ENCODE measurements at regions not wholly inside any gene's neighbourhood (a gene's known extent, or its start where the extent isn't known, plus 50 kb on each side); places are given as distances from the start of the nearest gene placed in this dataset.

GRCh38 chr4:71253545-71253944, 85.3 kb upstream of the SLC4A4 start:
- Mint-ChIP-seq H3K36me3 (ENCODE audit: unreplicated experiment) (no peaks in the 10 kb centered on the region), H3K9me3 (ENCODE audit: unreplicated experiment) (no peaks in the 10 kb centered on the region), H3K27me3 (ENCODE audit: unreplicated experiment) (no peaks in the 10 kb centered on the region), H3K4me1 (ENCODE audit: low read depth, unreplicated experiment) (no peaks in the 10 kb centered on the region), H3K27ac (ENCODE audit: unreplicated experiment) (no peak overlapping the region), H3K4me3 (ENCODE audit: unreplicated experiment) (no peak overlapping the region)
- no peak for DNase-seq
- TF ChIP-seq CTCF (IDR thresholded peaks at IDR 0.05; ENCODE audit: partially characterized antibody, unreplicated experiment), result no peak

GRCh38 chr4:71254451-71255012, 84.3 kb upstream of the SLC4A4 start:
- TF ChIP-seq CTCF (IDR thresholded peaks at IDR 0.05; ENCODE audit: partially characterized antibody, unreplicated experiment), result no peak
- peaks cover 5% of the 10 kb centered on the region for H3K4me1 Mint-ChIP-seq (ENCODE audit: low read depth, unreplicated experiment)
- H3K4me3 Mint-ChIP-seq (ENCODE audit: unreplicated experiment), result no peak overlapping the region
- no peaks in the 10 kb centered on the region for H3K9me3 Mint-ChIP-seq (ENCODE audit: unreplicated experiment)
- DNase-seq, result no peak
- H3K27me3 Mint-ChIP-seq (ENCODE audit: unreplicated experiment), result no peaks in the 10 kb centered on the region
- no peak overlapping the region for H3K27ac Mint-ChIP-seq (ENCODE audit: unreplicated experiment)
- no peaks in the 10 kb centered on the region for H3K36me3 Mint-ChIP-seq (ENCODE audit: unreplicated experiment)

DNA sequence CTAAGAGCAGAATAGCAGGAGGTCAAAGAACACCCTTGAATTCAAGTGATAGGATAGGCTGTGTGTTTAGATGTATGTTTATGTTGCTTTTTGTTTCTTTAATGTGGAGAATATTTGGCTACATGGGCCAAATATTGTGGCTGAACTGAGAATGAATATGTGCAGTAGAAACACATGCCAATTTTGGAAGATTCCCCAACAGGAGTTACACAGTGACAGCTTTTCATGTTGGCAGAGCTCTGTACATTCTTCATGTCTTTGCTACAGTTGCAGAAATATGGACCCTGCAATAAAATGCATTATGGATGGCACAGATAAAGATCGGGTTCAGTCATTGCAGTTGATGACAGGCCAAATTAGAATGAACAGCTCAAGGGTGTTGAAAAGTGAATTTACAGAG, 82.8 kb upstream of the SLC4A4 start:
- TF ChIP-seq CTCF (IDR thresholded peaks at IDR 0.05; ENCODE audit: partially characterized antibody, unreplicated experiment), result no peak
- Mint-ChIP-seq H3K4me3 (ENCODE audit: unreplicated experiment) (no peak overlapping the region), H3K27me3 (ENCODE audit: unreplicated experiment) (no peaks in the 10 kb centered on the region), H3K4me1 (ENCODE audit: low read depth, unreplicated experiment) (peaks cover 5% of the 10 kb centered on the region), H3K27ac (ENCODE audit: unreplicated experiment) (no peak overlapping the region), H3K36me3 (ENCODE audit: unreplicated experiment) (no peaks in the 10 kb centered on the region), H3K9me3 (ENCODE audit: unreplicated experiment) (no peaks in the 10 kb centered on the region)
- DNase-seq, result no peak

GRCh38 chr4:71257761-71258160, 81.1 kb upstream of the SLC4A4 start:
- Mint-ChIP-seq H3K27ac (ENCODE audit: unreplicated experiment) (no peak overlapping the region), H3K4me1 (ENCODE audit: low read depth, unreplicated experiment) (peaks cover 5% of the 10 kb centered on the region), H3K27me3 (ENCODE audit: unreplicated experiment) (no peaks in the 10 kb centered on the region), H3K9me3 (ENCODE audit: unreplicated experiment) (no peaks in the 10 kb centered on the region), H3K4me3 (ENCODE audit: unreplicated experiment) (no peak overlapping the region), H3K36me3 (ENCODE audit: unreplicated experiment) (no peaks in the 10 kb centered on the region)
- no peak for TF ChIP-seq CTCF (IDR thresholded peaks at IDR 0.05; ENCODE audit: partially characterized antibody, unreplicated experiment)
- no peak for DNase-seq

- TF ChIP-seq CTCF (IDR thresholded peaks at IDR 0.05; ENCODE audit: partially characterized antibody, unreplicated experiment), result no peak
- Mint-ChIP-seq H3K36me3 (ENCODE audit: unreplicated experiment) (no peaks in the 10 kb centered on the region), H3K27me3 (ENCODE audit: unreplicated experiment) (no peaks in the 10 kb centered on the region), H3K9me3 (ENCODE audit: unreplicated experiment) (no peaks in the 10 kb centered on the region), H3K4me1 (ENCODE audit: low read depth, unreplicated experiment) (peaks cover 5% of the 10 kb centered on the region), H3K4me3 (ENCODE audit: unreplicated experiment) (no peak overlapping the region), H3K27ac (ENCODE audit: unreplicated experiment) (no peak overlapping the region)
- DNase-seq, result no peak
Measured at GRCh38 chr4:71258323-71258722, 80.5 kb upstream of the SLC4A4 start.
